ENCODE measurements at regions not wholly inside any gene's neighbourhood (a gene's known extent, or its start where the extent isn't known, plus 50 kb on each side); places are given as distances from the start of the nearest gene placed in this dataset.

DNA sequence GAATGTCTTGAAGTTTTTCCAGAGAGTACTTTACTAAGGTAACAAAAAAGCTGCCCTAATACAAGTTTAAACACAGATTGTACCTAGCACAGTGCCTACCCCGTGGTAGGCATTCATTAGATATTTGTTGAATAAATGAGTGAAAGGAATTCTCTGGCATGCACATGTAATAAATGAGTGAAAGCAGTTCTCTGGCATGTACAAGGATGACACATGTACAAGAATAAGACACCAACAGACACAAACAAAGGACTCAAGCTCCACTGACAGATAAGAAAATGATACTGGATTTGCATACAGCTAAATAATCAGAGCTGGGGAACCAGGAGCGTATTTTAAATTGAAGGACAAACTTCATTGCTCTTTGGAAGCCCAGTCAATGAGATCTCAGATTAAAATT is 535.8 kb downstream of the EFNA5 start:
- Histone ChIP-seq H2BK120ac (ENCODE audit: low read depth, low read length, poor library complexity, severe bottlenecking) (no peak overlapping the region), H3K23me2 (ENCODE audit: insufficient read length, low read depth, low read length, poor library complexity, severe bottlenecking) (no peaks in the 10 kb centered on the region), H2BK15ac (ENCODE audit: low read depth, low read length) (no peak overlapping the region), H2BK12ac (ENCODE audit: insufficient read length, low read depth, low read length) (no peak overlapping the region), H3K9ac (ENCODE audit: extremely low read depth, insufficient read length, low read length) (no peak overlapping the region), H2BK5ac (ENCODE audit: insufficient read length, low read length) (no peak overlapping the region), H3K14ac (ENCODE audit: insufficient read depth, low read length) (no peak overlapping the region), H3K4me1 (ENCODE audit: insufficient read depth, low read length) (no peaks in the 10 kb centered on the region), H4K8ac (replicated peaks; ENCODE audit: insufficient read length, low read depth, low read length) (no peak overlapping the region), H3K9me3 (ENCODE audit: control insufficient read depth, low read depth, low read length) (no peaks in the 10 kb centered on the region), H4K91ac (ENCODE audit: insufficient read length, low read depth, low read length) (no peak overlapping the region), H2BK20ac (ENCODE audit: low read depth, low read length, poor library complexity, severe bottlenecking) (no peak overlapping the region), H3K79me2 (ENCODE audit: insufficient read depth, low read length) (no peaks in the 10 kb centered on the region), H4K5ac (ENCODE audit: insufficient read length, low read depth, low read length) (no peak overlapping the region), H3K56ac (ENCODE audit: insufficient read length, low read depth, low read length) (no peak overlapping the region), H3K4me2 (ENCODE audit: insufficient read depth, insufficient read length, low read length) (no peak overlapping the region), H3K27me3 (ENCODE audit: insufficient read depth, low read length) (no peaks in the 10 kb centered on the region), H4K20me1 (ENCODE audit: control insufficient read depth, insufficient read depth, insufficient read length) (no peaks in the 10 kb centered on the region), H2AFZ (ENCODE audit: low read length) (no peak overlapping the region), H3K27ac (ENCODE audit: insufficient read length, low read depth, low read length) (no peak overlapping the region), H3K4ac (ENCODE audit: low read depth, low read length) (no peak overlapping the region), H3K18ac (ENCODE audit: insufficient read length, low read depth, low read length) (no peak overlapping the region), H3K23ac (ENCODE audit: insufficient read length, low read depth, low read length) (no peak overlapping the region), H2AK5ac (ENCODE audit: insufficient read length, low read length) (no peak overlapping the region), H3T11ph (ENCODE audit: low read length) (no peak overlapping the region), H3K79me1 (ENCODE audit: insufficient read depth, low read depth, low read length, poor library complexity, severe bottlenecking) (no peaks in the 10 kb centered on the region)
- no CpG with 5 or more reads among the region's 2 CpGs for WGBS (ENCODE audit: extremely low coverage, insufficient read length, low lambda C conversion rate)
- DNase-seq, result no peak
- no peak overlapping the region for H3K27ac Mint-ChIP-seq
- no peaks in the 10 kb centered on the region for H3K27me3 Mint-ChIP-seq (ENCODE audit: low read depth)
- H3K36me3 Mint-ChIP-seq (ENCODE audit: insufficient read depth in 1 of 3, low read depth in 3 of 3), result peaks cover under 1 to 18% (median 6%) of the 10 kb centered on the region in 3 experiments; a peak in 4 of 7 replicates
- no peak overlapping the region for H3K4me3 Mint-ChIP-seq
- peaks cover 19 to 22% of the 10 kb centered on the region in 2 experiments for H3K9me3 Mint-ChIP-seq
- no peaks in the 10 kb centered on the region for H3K4me1 Mint-ChIP-seq
- TF ChIP-seq, protein P1, sequence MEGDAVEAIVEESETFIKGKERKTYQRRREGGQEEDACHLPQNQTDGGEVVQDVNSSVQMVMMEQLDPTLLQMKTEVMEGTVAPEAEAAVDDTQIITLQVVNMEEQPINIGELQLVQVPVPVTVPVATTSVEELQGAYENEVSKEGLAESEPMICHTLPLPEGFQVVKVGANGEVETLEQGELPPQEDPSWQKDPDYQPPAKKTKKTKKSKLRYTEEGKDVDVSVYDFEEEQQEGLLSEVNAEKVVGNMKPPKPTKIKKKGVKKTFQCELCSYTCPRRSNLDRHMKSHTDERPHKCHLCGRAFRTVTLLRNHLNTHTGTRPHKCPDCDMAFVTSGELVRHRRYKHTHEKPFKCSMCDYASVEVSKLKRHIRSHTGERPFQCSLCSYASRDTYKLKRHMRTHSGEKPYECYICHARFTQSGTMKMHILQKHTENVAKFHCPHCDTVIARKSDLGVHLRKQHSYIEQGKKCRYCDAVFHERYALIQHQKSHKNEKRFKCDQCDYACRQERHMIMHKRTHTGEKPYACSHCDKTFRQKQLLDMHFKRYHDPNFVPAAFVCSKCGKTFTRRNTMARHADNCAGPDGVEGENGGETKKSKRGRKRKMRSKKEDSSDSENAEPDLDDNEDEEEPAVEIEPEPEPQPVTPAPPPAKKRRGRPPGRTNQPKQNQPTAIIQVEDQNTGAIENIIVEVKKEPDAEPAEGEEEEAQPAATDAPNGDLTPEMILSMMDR (conservative IDR thresholded peaks at IDR 0.05), result no peak
